SW 1271 (cell line): ENCODE measurements at regions not wholly inside any gene's neighbourhood (a gene's known extent, or its start where the extent isn't known, plus 50 kb on each side); places are given as distances from the start of the nearest gene placed in this dataset.
A peak's percentile ranks its signal among the peaks of the same experiment; 100 is the strongest.

Experiments
- DNase-seq, 2 experiments: peaks; one replicate each; lab custom pipeline; 2025; lab: John Stamatoyannopoulos, UW

GRCh38 chr2:163369111-163369510, 366.7 kb downstream of the FIGN start:
- no peak for DNase-seq

DNA sequence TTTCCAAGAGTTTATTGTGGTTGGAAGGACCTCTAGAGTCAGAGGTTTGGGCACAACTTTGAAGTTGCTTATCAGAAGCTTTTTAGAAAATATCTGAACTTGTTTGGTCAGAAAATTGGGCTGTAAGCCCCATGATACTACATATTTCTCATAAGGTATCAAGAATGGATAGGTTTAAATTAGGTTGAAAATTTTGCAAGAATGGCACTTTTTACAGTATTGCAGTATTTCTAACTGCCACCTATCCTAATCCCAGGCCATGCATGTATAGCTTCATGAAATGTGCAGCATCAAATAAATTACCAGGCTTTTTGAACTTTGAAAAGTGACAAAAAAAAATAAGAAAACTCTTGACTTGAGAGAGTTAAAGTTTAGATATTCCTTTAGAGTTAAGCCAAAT, 367.2 kb downstream of the FIGN start:
- no peak for DNase-seq

GRCh38 chr2:163367825-163368582, 367.8 kb downstream of the FIGN start:
- no peak for DNase-seq

GRCh38 chr2:163364736-163365135, 371.1 kb downstream of the FIGN start:
- no peak for DNase-seq

- no peak for DNase-seq
Observed at GRCh38 chr2:163353551-163353950, 382.3 kb downstream of the FIGN start.

DNA sequence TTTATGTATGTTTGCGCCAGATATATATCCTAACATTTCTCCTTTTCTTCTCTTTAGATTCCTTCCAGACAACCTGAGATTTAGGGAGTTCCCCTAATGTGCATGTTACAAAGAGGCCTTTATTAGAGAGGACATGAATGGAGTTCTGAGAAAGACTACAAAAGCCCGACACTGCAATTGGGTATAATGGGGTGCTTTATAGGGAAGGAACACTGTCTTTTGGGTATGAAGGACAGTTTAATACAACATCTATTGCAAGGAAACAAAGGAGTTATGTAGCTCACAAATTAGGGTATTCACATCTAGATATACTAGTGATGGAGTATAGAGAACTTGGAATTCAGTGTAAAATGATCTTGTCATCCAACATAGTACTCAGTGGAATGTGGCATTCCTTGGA, 383.8 kb downstream of the FIGN start:
- DNase-seq: no peak

DNA sequence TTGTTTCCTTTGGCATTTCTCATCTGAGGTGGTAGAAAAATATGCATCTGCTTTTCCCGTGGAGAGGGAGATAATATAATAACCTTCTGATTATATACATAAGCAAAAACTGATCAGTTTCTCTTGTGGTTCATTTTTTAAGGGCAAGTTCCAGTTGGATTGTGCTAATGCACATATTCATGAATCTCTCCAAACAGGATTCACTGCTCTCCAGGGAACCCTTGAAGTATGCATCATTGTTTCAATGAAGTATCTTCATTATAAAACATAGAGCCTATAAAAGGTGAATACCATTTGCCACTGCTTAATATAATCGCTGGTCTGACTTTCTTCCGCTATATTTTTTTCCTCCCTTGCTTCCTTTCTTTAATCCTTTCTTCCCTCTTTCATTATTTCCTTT, 384.7 kb downstream of the FIGN start:
- DNase-seq: no peak

DNA sequence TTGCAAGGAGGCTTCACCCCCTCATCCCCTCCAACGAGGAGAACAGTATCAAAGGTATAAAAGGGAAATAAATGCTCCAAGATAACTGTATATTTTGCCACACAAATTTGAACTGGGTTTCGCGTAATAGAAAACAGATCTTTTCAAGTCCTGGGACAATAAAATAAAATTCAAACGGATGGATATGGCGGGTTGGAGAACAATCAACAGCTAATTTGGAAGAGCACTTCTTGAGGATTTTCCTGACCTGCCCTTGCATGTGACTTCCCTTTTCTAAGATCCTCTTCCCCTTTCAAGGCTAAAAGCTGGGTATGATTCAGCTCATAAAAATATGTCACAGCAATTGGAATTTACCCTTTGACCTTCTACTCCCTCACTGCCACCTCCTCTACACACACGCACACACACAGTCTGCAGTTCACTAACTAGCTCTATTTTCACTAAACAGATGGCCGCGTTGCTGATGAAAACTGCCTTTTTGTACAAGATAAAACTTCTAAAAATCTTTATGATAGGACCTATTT, 386.9 kb downstream of the FIGN start:
- peak; percentile 2 to 51 for DNase-seq

DNA sequence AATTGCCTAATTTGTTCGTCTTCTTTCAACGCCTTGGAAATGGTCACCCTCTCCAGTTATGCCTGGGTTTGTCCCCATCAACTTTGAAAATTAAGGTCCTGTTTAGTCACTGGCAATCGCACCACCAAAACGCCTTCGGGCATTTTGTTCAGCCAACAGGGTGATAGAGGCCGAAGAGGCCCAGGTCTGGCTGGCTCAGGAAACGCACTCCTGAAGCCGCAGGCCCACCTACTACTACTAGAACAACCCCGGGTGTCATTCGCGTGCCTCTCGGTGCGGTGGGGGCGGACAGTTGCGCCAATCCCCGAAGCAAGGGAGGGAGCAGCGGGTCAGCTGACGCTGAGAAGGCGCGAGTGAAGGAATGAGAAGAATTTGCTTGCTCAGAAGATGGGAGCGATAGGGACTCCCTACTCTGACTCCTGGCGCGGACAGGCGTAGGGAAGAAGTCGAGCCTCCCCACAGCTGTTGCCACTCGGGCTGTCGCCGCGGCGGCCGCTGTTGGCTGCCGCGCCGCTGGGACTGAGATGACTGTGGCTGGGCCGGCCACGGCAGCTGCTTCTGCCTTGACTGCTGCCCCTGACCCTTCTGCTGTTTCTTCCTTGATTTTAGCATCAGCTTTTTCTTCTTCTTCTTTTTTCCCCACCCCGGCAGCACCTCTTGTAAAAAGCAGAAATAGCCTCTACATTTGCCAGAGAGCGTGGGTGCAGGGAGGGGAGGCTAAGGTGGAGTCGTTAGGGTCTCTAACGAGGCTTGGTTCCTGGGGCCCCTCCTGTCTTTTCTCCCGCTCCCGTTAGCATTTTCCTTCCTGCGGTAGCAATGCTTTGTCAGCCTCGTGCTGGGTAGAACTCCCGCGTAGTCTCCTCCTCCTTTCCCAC, 387.6 kb downstream of the FIGN start:
- no peak for DNase-seq

DNA sequence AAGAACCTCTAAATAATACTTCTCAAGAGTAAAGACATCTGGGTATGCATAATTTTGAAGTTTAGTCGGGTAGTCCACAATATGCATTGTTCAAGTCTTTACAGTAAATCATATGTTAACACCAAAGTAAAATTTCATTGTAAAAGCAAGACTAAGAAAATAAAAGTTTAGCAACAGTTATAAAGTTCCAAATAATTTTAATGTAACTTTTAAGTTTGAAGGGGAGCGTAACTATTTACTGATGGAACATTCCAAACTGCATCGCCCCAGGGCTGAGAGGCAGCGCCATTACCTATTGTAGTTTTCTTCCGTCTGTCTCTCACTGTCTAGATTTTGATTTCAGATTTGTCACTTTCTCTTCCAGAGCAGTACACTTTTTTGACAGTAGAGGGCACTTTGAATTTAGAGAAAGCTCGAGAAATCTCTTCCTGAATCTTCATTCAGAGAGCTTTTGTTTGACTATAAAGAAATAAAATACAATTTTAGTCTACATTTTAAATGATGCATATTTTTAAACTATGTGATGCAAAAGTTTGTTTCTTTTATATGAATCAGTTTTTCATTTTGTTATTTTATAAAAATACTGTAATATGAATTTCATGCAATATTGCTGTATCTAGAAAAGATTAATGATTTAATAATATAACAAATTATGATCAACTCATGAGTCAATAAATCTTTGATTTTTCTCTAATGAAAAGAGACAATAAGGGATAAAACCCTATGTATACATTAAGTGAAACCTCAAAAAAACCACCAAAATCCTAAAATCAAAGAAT, 389.8 kb downstream of the FIGN start:
- DNase-seq: peak; percentile 3 to 70

- DNase-seq: no peak
Observed at GRCh38 chr2:163343316-163343715, 392.5 kb downstream of the FIGN start.

DNA sequence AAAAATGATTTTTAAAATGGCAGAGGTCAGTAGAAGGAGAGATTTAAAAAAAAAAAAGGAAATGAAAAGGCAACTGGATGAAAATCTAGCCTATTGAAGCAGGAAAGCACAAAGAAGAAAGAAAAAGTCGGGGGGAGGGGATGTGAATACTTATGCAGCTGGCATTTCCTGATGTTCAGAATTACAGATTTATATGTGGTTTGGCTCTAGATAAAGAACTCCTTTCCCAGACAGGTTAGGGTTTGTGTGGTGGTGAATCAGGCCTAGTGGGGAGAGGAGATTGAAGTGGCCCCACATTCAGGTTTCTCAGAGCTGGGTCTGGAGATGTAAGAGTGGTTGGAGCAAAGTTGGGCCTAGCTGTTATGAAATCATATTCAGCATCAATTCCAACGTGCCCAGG, 394.4 kb downstream of the FIGN start:
- no peak for DNase-seq

DNA sequence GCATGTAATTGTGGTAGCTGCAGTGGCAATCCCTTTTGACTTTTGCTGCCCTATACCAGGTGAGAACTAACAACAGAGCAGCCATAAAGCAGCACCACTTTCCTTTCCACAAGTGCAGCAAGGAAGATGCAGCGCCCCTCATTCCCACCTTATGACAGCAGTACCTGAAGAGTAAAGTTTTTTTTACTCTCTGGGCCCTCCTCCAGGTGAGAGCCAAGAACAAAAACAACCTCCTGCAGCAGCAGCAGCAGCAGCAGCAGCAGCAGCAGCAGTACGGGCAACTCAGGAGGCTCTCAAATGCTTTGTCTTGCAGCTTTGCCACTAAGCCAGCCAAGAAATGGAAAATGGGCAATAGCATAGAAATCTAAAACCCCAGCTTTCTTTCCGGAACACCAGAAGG, 397.5 kb downstream of the FIGN start:
- no peak for DNase-seq

GRCh38 chr2:163324677-163325076, 411.1 kb downstream of the FIGN start:
- DNase-seq: no peak

- DNase-seq: no peak
Observed at GRCh38 chr2:163319006-163319405, 416.8 kb downstream of the FIGN start.

GRCh38 chr2:163314712-163315111, 421.1 kb downstream of the FIGN start:
- DNase-seq: no peak

- DNase-seq: no peak
Observed at GRCh38 chr2:163312713-163313112, 423.1 kb downstream of the FIGN start.

DNA sequence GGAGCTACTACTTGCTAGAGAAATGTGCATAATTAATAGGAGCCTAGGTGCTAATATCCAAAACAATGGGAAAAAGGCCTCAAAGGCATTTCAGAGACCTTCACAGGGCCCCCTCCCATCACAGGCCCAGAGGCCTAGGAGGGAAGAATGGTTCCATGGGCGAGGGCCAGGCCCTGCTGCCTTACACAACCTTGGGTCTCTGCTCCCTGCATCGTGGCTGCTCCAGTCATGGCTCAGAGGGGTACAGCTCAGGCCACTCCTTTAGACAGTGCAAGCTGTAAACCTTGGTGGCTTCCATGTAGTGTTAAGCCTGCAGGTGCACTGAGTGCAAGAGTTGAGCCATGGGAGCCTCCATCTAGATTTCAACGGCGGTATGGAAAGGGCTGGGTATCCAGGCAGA, 429.2 kb downstream of the FIGN start:
- DNase-seq: no peak

GRCh38 chr2:163302141-163302540, 433.7 kb downstream of the FIGN start:
- no peak for DNase-seq

DNA sequence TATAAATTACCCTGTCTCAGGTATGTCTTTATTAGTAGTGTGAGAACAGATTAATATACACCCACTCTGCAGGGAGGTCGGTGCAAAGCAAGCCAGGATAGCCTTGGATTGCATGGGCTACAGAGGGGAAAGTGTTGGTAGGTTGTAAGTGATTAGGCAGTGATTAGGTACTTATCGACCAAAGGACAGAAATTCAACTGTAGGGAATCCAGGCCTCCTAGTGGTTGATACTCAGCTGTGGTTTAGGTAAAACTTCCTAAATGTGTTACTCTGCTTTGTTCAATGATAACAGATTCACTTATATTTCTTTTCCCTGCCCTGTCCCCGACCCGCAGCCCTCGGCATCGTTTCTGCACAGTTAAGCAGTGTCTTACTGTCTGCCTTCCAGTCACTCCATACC, 444.0 kb downstream of the FIGN start:
- DNase-seq: no peak

- DNase-seq: no peak
Observed at GRCh38 chr2:163281717-163282116, 443.1 kb upstream of the KCNH7 start.

GRCh38 chr2:163269374-163270021, 430.9 kb upstream of the KCNH7 start:
- no peak for DNase-seq
